OCI-LY3 (cell line): ENCODE measurements at regions not wholly inside any gene's neighbourhood (a gene's known extent, or its start where the extent isn't known, plus 50 kb on each side); places are given as distances from the start of the nearest gene placed in this dataset.

ENCODE experiments used
- H2AFZ ChIP-seq: fragments of 200-600, 300-600 bp; shearing (Covaris generic); 2 replicates; pipeline ENCODE4 v1.6.0; 2014; ENCODE audit warnings: antibody characterized with exemption, low read depth, low read length
- H3K27ac ChIP-seq: fragments of 200-600, 300-600 bp; sonication (generic); 2 replicates; pipeline ENCODE4 v1.5.1; 2014; ENCODE audit warnings: mild to moderate bottlenecking, low read length, moderate library complexity, mixed read lengths
- H3K27me3 ChIP-seq: fragments of 200-600, 300-600 bp; sonication (generic); 2 replicates; pipeline ENCODE4 v1.6.1; 2014; ENCODE audit warnings: low read depth, low read length, mixed read lengths
- H3K36me3 ChIP-seq: fragments of 200-600, 300-600 bp; sonication (generic); replicated peaks from 2 replicates; pipeline ENCODE3; 2014; ENCODE audit warnings: low read depth, low read length, mixed read lengths
- H3K4me1 ChIP-seq: fragments of 300-600, 200-600 bp; sonication (generic); 2 replicates; pipeline ENCODE4 v1.6.1; 2014; ENCODE audit warnings: low read length, mixed read lengths
- H3K4me2 ChIP-seq: fragments of 200-600, 300-600 bp; sonication (generic); 2 replicates; pipeline ENCODE4 v1.6.1; 2014; ENCODE audit warnings: low read length, mixed read lengths
- H3K4me3 ChIP-seq: fragments of 300-600, 200-600 bp; sonication (generic); 2 replicates; pipeline ENCODE4 v1.5.1; 2014; ENCODE audit warnings: antibody characterized with exemption, mild to moderate bottlenecking, low read length, moderate library complexity
- H3K79me2 ChIP-seq: fragments of 300-600, 200-600 bp; shearing (Covaris generic); 2 replicates; pipeline ENCODE4 v1.6.1; 2014; ENCODE audit warnings: mild to moderate bottlenecking, low read length, mixed read lengths
- H3K9ac ChIP-seq: fragments of 300-600, 200-600 bp; shearing (Covaris generic); 2 replicates; pipeline ENCODE4 v1.6.0; 2014; ENCODE audit warnings: mild to moderate bottlenecking, low read length, moderate library complexity
- H3K9me3 ChIP-seq: fragments of 200-600, 300-600 bp; shearing (Covaris generic); 2 replicates; pipeline ENCODE4 v1.6.1; 2014; ENCODE audit warnings: low read length, mixed read lengths; ENCODE audit not compliant: insufficient read depth
- H4K20me1 ChIP-seq: fragments of 200-600, 300-600 bp; sonication (generic); 2 replicates; pipeline ENCODE4 v1.6.1; 2016; ENCODE audit warnings: low read length, mixed read lengths; ENCODE audit not compliant: insufficient read depth
- CTCF ChIP-seq: fragments of 200-600, 300-600 bp; sonication (generic); IDR thresholded peaks from 2 replicates; pipeline ENCODE4 v1.5.1; 2014; ENCODE audit warnings: antibody characterized with exemption, low read length, low read depth
- EZH2phosphoT487 ChIP-seq: fragments of 200-600 bp; shearing (Covaris generic); IDR thresholded peaks from 2 replicates; pipeline ENCODE4 v1.6.1; 2018; ENCODE audit warnings: antibody characterized with exemption, mixed run types, low read depth

- H3K4me1 ChIP-seq, result peaks cover 5% of the 10 kb centered on the region
- no peaks in the 10 kb centered on the region for H4K20me1 ChIP-seq
- no peaks in the 10 kb centered on the region for H3K27me3 ChIP-seq
- no peak overlapping the region for H2AFZ ChIP-seq
- H3K4me2 ChIP-seq, result no peak overlapping the region
- no peaks in the 10 kb centered on the region for H3K36me3 ChIP-seq
- H3K4me3 ChIP-seq, result no peak overlapping the region
- TF ChIP-seq EZH2phosphoT487, result no peak
- no peak for TF ChIP-seq CTCF
- H3K27ac ChIP-seq, result no peak overlapping the region
- no peaks in the 10 kb centered on the region for H3K79me2 ChIP-seq
- peaks cover 7% of the 10 kb centered on the region; the same call in 1 of the 2 replicates for H3K9me3 ChIP-seq
- no peak overlapping the region for H3K9ac ChIP-seq
These were observed 475.6 kb downstream of the COG6 start for GRCh38 chr13:40130871-40131636.

- Histone ChIP-seq H3K4me1 (peaks cover 3% of the 10 kb centered on the region), H2AFZ (no peak overlapping the region), H3K79me2 (no peaks in the 10 kb centered on the region), H3K27ac (no peak overlapping the region), H3K27me3 (no peaks in the 10 kb centered on the region), H4K20me1 (no peaks in the 10 kb centered on the region), H3K4me2 (no peak overlapping the region), H3K9ac (no peak overlapping the region), H3K36me3 (no peaks in the 10 kb centered on the region), H3K9me3 (peaks cover under 1% of the 10 kb centered on the region; the same call in 1 of the 2 replicates), H3K4me3 (no peak overlapping the region)
- TF ChIP-seq EZH2phosphoT487 (no peak), CTCF (no peak)
These were observed 476.8 kb downstream of the COG6 start for GRCh38 chr13:40132249-40132648.

GRCh38 chr13:40136896-40137295 is 481.4 kb downstream of the COG6 start:
- no peak overlapping the region for H3K27ac ChIP-seq
- no peaks in the 10 kb centered on the region for H3K9me3 ChIP-seq
- no peaks in the 10 kb centered on the region for H3K36me3 ChIP-seq
- H3K9ac ChIP-seq, result no peak overlapping the region
- no peaks in the 10 kb centered on the region for H3K4me1 ChIP-seq
- H3K4me3 ChIP-seq, result no peak overlapping the region
- H4K20me1 ChIP-seq, result no peaks in the 10 kb centered on the region
- no peak overlapping the region for H3K4me2 ChIP-seq
- no peaks in the 10 kb centered on the region for H3K79me2 ChIP-seq
- TF ChIP-seq CTCF (no peak), EZH2phosphoT487 (no peak)
- H2AFZ ChIP-seq, result no peak overlapping the region
- no peaks in the 10 kb centered on the region for H3K27me3 ChIP-seq

- no peaks in the 10 kb centered on the region for H4K20me1 ChIP-seq
- H3K4me3 ChIP-seq, result no peak overlapping the region
- H3K79me2 ChIP-seq, result no peaks in the 10 kb centered on the region
- no peak overlapping the region for H3K9ac ChIP-seq
- TF ChIP-seq CTCF, result no peak
- TF ChIP-seq EZH2phosphoT487, result no peak
- H3K4me1 ChIP-seq, result no peaks in the 10 kb centered on the region
- H3K27me3 ChIP-seq, result no peaks in the 10 kb centered on the region; the same call in 1 of the 2 replicates
- no peak overlapping the region for H3K4me2 ChIP-seq
- H3K27ac ChIP-seq, result no peak overlapping the region
- H3K9me3 ChIP-seq, result no peaks in the 10 kb centered on the region
- no peaks in the 10 kb centered on the region for H3K36me3 ChIP-seq
- no peak overlapping the region for H2AFZ ChIP-seq
These were observed 481.9 kb downstream of the COG6 start for GRCh38 chr13:40137400-40137799.
